HEK293 (cell line): ENCODE measurements at regions not wholly inside any gene's neighbourhood (a gene's known extent, or its start where the extent isn't known, plus 50 kb on each side); places are given as distances from the start of the nearest gene placed in this dataset.

ENCODE experiments used
- CTCF ChIA-PET: fragments of 350-600 bp; formaldehyde crosslinking; extraction: SDS; loops from one replicate; lab custom pipeline; 2021; ENCODE audit warnings: antibody characterized with exemption; lab: Yijun Ruan, JAX
- POLR2A ChIA-PET: fragments of 300-600 bp; formaldehyde crosslinking; extraction: SDS; loops from one replicate; lab custom pipeline; 2020; ENCODE audit warnings: antibody characterized with exemption, inconsistent platforms; lab: Yijun Ruan, JAX
- H3K27ac ChIP-seq: fragments of 200-500 bp; sonication (Bioruptor generic); 2 replicates; pipeline ENCODE4 v1.5.1; 2014; ENCODE audit warnings: low read depth, low read length, control low read depth, inconsistent platforms; ENCODE audit errors: extremely low read depth
- H3K36me3 ChIP-seq, 2 experiments: fragments of 200-500 bp in 1 of 2; sonication (Bioruptor generic) in 1 of 2; 1 replicate in 1 of 2; 2 replicates in 1 of 2; pipeline ENCODE4 v1.5.1; 2014 to 2017; ENCODE audit warnings: inconsistent platforms in 2 of 2, low read length in 2 of 2; ENCODE audit not compliant: control insufficient read depth in 2 of 2, insufficient read depth in 1 of 2
- H3K4me1 ChIP-seq: fragments of 200-500 bp; sonication (Bioruptor generic); 2 replicates; pipeline ENCODE4 v1.5.1; 2014; ENCODE audit warnings: mild to moderate bottlenecking, low read length, inconsistent platforms; ENCODE audit not compliant: control insufficient read depth, insufficient read depth
- H3K4me3 ChIP-seq: 2 replicates; pipeline ENCODE4 v1.5.1; 2011; ENCODE audit warnings: low read depth, mild to moderate bottlenecking, control low read depth, low read length, moderate library complexity
- H3K9me3 ChIP-seq: fragments of 200-500 bp; sonication (Bioruptor generic); 2 replicates; pipeline ENCODE4 v1.5.1; 2014; ENCODE audit warnings: low read depth, low read length, inconsistent platforms; ENCODE audit not compliant: control insufficient read depth, insufficient read depth
- BCL11B ChIP-seq: fragments of 450-650 bp; formaldehyde crosslinking; IDR thresholded peaks from 2 replicates; pipeline ENCODE4 v1.5.1; 2016; ENCODE audit warnings: low read depth, missing biosample characterization, missing genetic modification characterization
- EGR2 ChIP-seq: fragments of 450-650 bp; formaldehyde crosslinking; IDR thresholded peaks from 2 replicates; pipeline ENCODE4 v1.5.1; 2016; ENCODE audit warnings: low read depth, missing biosample characterization, missing genetic modification characterization
- HOXA7 ChIP-seq: sonication (generic); formaldehyde crosslinking; IDR thresholded peaks from 2 replicates; pipeline ENCODE4 v1.8.1; 2022; ENCODE audit warnings: missing genetic modification reagents, borderline replicate concordance
- HOXD13 ChIP-seq: sonication (generic); formaldehyde crosslinking; IDR thresholded peaks from 2 replicates; pipeline ENCODE4 v1.8.0; 2022; ENCODE audit warnings: missing genetic modification reagents, borderline replicate concordance
- INSM2 ChIP-seq: fragments of 450-650 bp; formaldehyde crosslinking; IDR thresholded peaks from 2 replicates; pipeline ENCODE4 v1.5.1; 2016; ENCODE audit warnings: missing biosample characterization, missing genetic modification characterization
- REPIN1 ChIP-seq: fragments of 450-650 bp; formaldehyde crosslinking; IDR thresholded peaks from 2 replicates; pipeline ENCODE4 v1.5.1; 2017; ENCODE audit warnings: missing biosample characterization, missing genetic modification characterization, low read depth
- TSHZ1 ChIP-seq: fragments of 450-650 bp; formaldehyde crosslinking; IDR thresholded peaks from 2 replicates; pipeline ENCODE4 v1.5.1; 2016; ENCODE audit warnings: missing biosample characterization, missing genetic modification characterization, borderline replicate concordance
- ZBTB48 ChIP-seq: fragments of 450-650 bp; formaldehyde crosslinking; IDR thresholded peaks from 2 replicates; pipeline ENCODE4 v1.5.1; 2016; ENCODE audit warnings: missing biosample characterization, missing genetic modification characterization
- ZBTB6 ChIP-seq: fragments of 450-650 bp; formaldehyde crosslinking; IDR thresholded peaks from 2 replicates; pipeline ENCODE4 v1.5.1; 2017; ENCODE audit warnings: missing biosample characterization, missing genetic modification characterization
- ZEB2 ChIP-seq: fragments of 450-650 bp; formaldehyde crosslinking; IDR thresholded peaks from 2 replicates; pipeline ENCODE4 v1.5.1; 2016; ENCODE audit warnings: missing biosample characterization, missing genetic modification characterization
- ZNF138 ChIP-seq: fragments of 450-650 bp; formaldehyde crosslinking; IDR thresholded peaks from 2 replicates; pipeline ENCODE4 v1.5.1; 2016; ENCODE audit warnings: missing biosample characterization, missing genetic modification characterization, borderline replicate concordance
- ZNF184 ChIP-seq: fragments of 450-650 bp; IDR thresholded peaks from 2 replicates; pipeline ENCODE4 v1.5.1; 2018; ENCODE audit warnings: missing biosample characterization, mild to moderate bottlenecking, missing genetic modification characterization
- ZNF211 ChIP-seq: fragments of 450-650 bp; formaldehyde crosslinking; IDR thresholded peaks from 2 replicates; pipeline ENCODE4 v1.5.1; 2016; ENCODE audit warnings: low read depth, missing biosample characterization, missing genetic modification characterization
- ZNF239 ChIP-seq: fragments of 450-650 bp; formaldehyde crosslinking; IDR thresholded peaks from 2 replicates; pipeline ENCODE4 v1.5.1; 2016; ENCODE audit warnings: missing biosample characterization, missing genetic modification characterization
- ZNF548 ChIP-seq: fragments of 450-650 bp; formaldehyde crosslinking; IDR thresholded peaks from 2 replicates; pipeline ENCODE4 v1.5.1; 2016; ENCODE audit warnings: missing biosample characterization, missing genetic modification characterization
- ZNF549 ChIP-seq: fragments of 450-650 bp; IDR thresholded peaks from 2 replicates; pipeline ENCODE4 v1.5.1; 2018; ENCODE audit warnings: missing biosample characterization, missing genetic modification characterization, mild to moderate bottlenecking, inconsistent platforms, moderate library complexity
- ZNF558 ChIP-seq: fragments of 450-650 bp; formaldehyde crosslinking; IDR thresholded peaks from 2 replicates; pipeline ENCODE4 v1.5.1; 2016; ENCODE audit warnings: missing biosample characterization, missing genetic modification characterization
- ZNF660 ChIP-seq: fragments of 450-650 bp; IDR thresholded peaks from 2 replicates; pipeline ENCODE4 v1.5.1; 2018; ENCODE audit warnings: missing biosample characterization, mild to moderate bottlenecking, missing genetic modification characterization
- ZNF664 ChIP-seq: fragments of 450-650 bp; formaldehyde crosslinking; IDR thresholded peaks from 2 replicates; pipeline ENCODE4 v1.5.1; 2016; ENCODE audit warnings: missing biosample characterization, missing genetic modification characterization
- ZSCAN18 ChIP-seq: fragments of 450-650 bp; formaldehyde crosslinking; IDR thresholded peaks from 2 replicates; pipeline ENCODE4 v1.5.1; 2016; ENCODE audit warnings: missing biosample characterization, missing genetic modification characterization
- TF ChIP-seq, protein P1 (sequence below): fragments of 450-650 bp; formaldehyde crosslinking; IDR thresholded peaks from 2 replicates; pipeline ENCODE4 v1.5.1; 2016; ENCODE audit warnings: missing biosample characterization, missing genetic modification characterization
- TF ChIP-seq, protein P2 (sequence below): fragments of 450-650 bp; formaldehyde crosslinking; IDR thresholded peaks from 2 replicates; pipeline ENCODE4 v1.5.1; 2017; ENCODE audit warnings: missing biosample characterization, missing genetic modification characterization
- TF ChIP-seq, protein P3 (sequence below): fragments of 450-650 bp; formaldehyde crosslinking; IDR thresholded peaks from 2 replicates; pipeline ENCODE4 v1.5.1; 2016; ENCODE audit warnings: missing biosample characterization, missing genetic modification characterization

GRCh38 chr6:141594874-141595273 lies 537.9 kb upstream of the GJE1 start (continued):
- TF ChIP-seq, protein P1, sequence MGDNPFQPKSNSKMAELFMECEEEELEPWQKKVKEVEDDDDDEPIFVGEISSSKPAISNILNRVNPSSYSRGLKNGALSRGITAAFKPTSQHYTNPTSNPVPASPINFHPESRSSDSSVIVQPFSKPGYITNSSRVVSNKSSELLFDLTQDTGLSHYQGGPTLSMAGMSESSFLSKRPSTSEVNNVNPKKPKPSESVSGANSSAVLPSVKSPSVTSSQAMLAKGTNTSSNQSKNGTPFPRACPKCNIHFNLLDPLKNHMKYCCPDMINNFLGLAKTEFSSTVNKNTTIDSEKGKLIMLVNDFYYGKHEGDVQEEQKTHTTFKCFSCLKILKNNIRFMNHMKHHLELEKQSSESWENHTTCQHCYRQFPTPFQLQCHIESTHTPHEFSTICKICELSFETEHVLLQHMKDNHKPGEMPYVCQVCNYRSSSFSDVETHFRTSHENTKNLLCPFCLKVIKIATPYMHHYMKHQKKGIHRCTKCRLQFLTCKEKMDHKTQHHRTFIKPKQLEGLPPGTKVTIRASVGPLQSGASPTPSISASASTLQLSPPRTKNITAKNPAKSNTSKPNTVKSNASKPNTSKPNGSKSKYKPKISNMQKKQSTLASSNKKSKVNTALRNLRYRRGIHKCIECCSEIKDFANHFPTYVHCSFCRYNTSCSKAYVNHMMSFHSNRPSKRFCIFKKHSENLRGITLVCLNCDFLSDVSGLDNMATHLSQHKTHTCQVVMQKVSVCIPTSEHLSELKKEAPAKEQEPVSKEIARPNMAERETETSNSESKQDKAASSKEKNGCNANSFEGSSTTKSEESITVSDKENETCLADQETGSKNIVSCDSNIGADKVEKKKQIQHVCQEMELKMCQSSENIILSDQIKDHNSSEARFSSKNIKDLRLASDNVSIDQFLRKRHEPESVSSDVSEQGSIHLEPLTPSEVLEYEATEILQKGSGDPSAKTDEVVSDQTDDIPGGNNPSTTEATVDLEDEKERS (tag by site-specific recombination), result no peak
- TF ChIP-seq HOXD13, result no peak
- TF ChIP-seq ZNF664 (tag by site-specific recombination), result no peak
- TF ChIP-seq REPIN1 (tag by site-specific recombination), result no peak
- TF ChIP-seq ZNF548 (tag by site-specific recombination), result no peak
- no peak for TF ChIP-seq ZBTB6
- TF ChIP-seq, protein P2, sequence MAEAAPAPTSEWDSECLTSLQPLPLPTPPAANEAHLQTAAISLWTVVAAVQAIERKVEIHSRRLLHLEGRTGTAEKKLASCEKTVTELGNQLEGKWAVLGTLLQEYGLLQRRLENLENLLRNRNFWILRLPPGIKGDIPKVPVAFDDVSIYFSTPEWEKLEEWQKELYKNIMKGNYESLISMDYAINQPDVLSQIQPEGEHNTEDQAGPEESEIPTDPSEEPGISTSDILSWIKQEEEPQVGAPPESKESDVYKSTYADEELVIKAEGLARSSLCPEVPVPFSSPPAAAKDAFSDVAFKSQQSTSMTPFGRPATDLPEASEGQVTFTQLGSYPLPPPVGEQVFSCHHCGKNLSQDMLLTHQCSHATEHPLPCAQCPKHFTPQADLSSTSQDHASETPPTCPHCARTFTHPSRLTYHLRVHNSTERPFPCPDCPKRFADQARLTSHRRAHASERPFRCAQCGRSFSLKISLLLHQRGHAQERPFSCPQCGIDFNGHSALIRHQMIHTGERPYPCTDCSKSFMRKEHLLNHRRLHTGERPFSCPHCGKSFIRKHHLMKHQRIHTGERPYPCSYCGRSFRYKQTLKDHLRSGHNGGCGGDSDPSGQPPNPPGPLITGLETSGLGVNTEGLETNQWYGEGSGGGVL (tag by site-specific recombination), result no peak
- no peak for TF ChIP-seq ZEB2
- TF ChIP-seq ZNF558 (tag by site-specific recombination), result no peak
- TF ChIP-seq ZBTB48 (tag by site-specific recombination), result no peak
- no peak for TF ChIP-seq EGR2
- TF ChIP-seq ZSCAN18 (tag by site-specific recombination), result no peak
- no peak for TF ChIP-seq HOXA7 (CRISPR knock-in tag)

GRCh38 chr6:141593311-141593710 lies 539.4 kb upstream of the GJE1 start:
- H3K4me3 ChIP-seq, result no peak overlapping the region
- H3K36me3 ChIP-seq, result no peaks in the 10 kb centered on the region
- no peaks in the 10 kb centered on the region for H3K9me3 ChIP-seq
- ChIA-PET CTCF (interaction anchor here (1.3 kb wide), 1 partner anchor 8 kb away, joined by 3 read pairs; no protein-coding TSS in a partner anchor), POLR2A (no interaction called here)
- no peak overlapping the region for H3K27ac ChIP-seq
- no peaks in the 10 kb centered on the region for H3K4me1 ChIP-seq
- TF ChIP-seq ZNF184 (tag by site-specific recombination), result no peak
- TF ChIP-seq TSHZ1 (tag by site-specific recombination), result no peak
- no peak for TF ChIP-seq INSM2 (tag by site-specific recombination)
- no peak for TF ChIP-seq ZNF239 (tag by site-specific recombination)
- TF ChIP-seq ZNF549 (tag by site-specific recombination), result no peak
- no peak for TF ChIP-seq BCL11B (tag by site-specific recombination)
- no peak for TF ChIP-seq ZNF138 (tag by site-specific recombination)
- no peak for TF ChIP-seq ZNF211 (tag by site-specific recombination)
- TF ChIP-seq, protein P3, sequence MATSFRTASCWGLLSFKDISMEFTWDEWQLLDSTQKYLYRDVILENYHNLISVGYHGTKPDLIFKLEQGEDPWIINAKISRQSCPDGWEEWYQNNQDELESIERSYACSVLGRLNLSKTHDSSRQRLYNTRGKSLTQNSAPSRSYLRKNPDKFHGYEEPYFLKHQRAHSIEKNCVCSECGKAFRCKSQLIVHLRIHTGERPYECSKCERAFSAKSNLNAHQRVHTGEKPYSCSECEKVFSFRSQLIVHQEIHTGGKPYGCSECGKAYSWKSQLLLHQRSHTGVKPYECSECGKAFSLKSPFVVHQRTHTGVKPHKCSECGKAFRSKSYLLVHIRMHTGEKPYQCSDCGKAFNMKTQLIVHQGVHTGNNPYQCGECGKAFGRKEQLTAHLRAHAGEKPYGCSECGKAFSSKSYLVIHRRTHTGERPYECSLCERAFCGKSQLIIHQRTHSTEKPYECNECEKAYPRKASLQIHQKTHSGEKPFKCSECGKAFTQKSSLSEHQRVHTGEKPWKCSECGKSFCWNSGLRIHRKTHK (tag by site-specific recombination), result no peak
- TF ChIP-seq ZNF660 (tag by site-specific recombination), result no peak
